Amniotic stem cell (primary cell): ENCODE measurements at regions not wholly inside any gene's neighbourhood (a gene's known extent, or its start where the extent isn't known, plus 50 kb on each side); places are given as distances from the start of the nearest gene placed in this dataset.
"Not testable (repeated sequence)": the region's sequence is repeated elsewhere in the genome, so short reads cannot be mapped to it uniquely, and the experiment has no call there.

ENCODE experiments used
- DNase-seq: peaks from one replicate; lab custom pipeline; 2025; lab: John Stamatoyannopoulos, UW

- DNase-seq, result no peak
Measured at GRCh38 chr13:42478531-42479156, 95.3 kb upstream of the TNFSF11 start.

DNA sequence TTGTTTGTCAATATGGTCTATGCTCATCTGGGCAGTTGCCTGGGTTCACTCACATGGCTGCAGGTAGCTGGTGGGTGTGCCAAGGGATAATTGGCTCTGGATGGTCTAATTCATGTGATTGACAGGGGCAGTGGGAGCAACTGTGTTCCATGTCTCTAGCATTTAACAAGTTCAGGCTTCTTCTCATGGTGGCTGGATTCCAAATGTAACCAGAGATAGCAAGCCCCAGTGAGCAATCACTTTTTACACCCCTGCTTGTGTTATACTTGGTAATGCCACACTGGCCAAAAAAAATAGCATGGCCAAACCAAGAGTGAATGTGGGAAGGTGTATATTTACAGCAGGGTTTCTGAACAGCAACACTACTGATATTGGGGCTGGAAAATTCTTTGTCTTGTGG lies 89.6 kb upstream of the TNFSF11 start:
- no peak for DNase-seq

DNA sequence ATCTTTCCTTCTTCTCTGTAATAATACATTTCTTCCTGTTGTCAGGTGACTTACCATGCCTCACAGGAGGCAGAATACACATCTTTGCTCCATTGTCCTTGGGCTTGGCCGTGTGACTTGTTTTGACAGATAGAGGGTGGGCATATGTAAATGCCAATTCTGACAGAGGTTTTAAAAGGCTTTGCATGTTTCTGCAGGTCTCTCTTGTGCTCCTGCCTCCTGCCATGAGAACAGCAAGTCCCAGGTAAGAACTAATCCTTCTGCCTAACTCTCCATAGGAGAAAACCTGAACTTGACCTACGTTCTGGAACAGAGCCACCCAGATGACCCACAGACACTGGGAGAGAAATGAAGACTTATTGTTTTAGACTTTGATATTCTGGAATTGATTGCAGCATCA lies 88.7 kb upstream of the TNFSF11 start:
- DNase-seq, result no peak

DNA sequence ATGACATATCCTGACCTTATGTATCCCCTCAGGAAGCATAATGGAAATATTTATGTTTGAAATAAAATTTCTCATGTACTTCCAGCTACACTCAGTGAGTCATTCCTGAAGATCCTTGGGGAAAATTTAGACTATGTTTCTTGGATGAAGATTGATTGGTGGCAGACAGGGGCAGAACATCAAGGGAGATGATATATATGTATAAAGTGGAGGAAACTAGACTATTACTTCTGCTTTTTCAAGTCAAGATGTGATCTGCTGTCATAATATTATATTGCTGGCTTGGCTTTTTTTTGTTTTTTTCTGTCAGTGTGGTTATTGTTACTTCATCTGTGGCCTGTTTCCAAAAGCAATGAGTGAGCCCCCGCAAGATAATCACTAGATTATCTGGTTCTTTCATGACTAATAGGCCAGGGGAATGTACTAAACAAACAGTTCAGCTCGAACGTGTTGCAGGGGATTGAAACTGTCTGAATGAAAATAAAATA lies 87.2 kb upstream of the TNFSF11 start:
- no peak for DNase-seq

DNA sequence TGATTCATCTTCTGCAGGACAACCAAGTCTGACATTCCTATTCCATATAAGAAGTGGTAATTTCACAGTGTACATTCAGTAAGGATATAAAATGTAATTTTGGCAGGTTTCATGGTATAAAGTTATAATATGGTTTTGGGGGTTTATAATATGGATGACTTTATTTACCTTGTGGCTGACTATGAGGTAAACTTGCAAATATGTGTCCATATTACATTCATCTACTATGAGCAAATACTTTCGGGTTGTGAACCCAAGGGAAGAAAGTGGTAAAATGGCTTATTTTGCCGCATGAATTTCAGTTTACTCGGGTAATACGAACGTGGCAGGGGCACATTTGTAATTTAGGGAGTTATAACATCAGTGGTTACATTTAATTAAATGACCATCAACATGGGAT lies 86.7 kb upstream of the TNFSF11 start:
- no peak for DNase-seq

DNA sequence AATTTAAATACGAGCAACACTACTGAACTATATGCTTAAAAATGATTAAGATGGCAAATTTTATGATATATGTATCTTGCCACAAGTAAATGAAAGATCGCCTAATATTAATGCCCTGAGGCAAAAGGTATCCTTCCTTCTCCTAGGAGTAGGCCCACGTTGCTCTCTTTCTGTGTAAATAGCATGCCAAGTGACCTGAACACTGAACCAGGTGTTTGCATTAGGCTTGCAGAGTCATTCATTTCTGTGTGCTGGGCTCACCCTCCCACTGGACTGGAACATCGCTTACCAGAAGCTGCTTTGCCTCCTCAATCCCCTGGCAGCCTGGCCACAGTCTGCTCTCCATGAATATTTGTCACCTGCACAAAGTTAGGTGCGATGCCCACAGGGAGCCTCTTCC lies 83.3 kb upstream of the TNFSF11 start:
- no peak for DNase-seq

- no peak for DNase-seq
Measured at GRCh38 chr13:42492372-42492920, 81.5 kb upstream of the TNFSF11 start.

DNA sequence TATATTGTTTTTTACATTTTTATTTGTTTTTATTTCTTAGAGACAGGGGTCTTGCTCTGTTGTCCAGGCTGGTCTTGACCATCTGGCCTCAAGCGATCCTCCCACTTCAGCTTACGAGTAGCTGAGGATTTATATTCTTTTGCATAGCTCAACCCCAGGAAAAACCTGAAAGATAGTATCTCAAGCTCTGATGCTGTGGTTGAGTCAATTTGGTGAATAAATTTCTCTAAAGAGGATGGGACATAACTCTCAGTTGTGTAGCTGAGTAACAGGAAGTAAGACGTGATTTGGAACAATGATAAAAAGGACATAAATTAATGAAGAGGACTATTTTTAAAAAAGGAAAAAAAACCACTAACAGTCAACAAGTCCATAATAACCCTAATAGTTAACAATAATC lies 79.8 kb upstream of the TNFSF11 start:
- DNase-seq, result no peak

- DNase-seq, result no peak
Measured at GRCh38 chr13:42495255-42495654, 78.7 kb upstream of the TNFSF11 start.

DNA sequence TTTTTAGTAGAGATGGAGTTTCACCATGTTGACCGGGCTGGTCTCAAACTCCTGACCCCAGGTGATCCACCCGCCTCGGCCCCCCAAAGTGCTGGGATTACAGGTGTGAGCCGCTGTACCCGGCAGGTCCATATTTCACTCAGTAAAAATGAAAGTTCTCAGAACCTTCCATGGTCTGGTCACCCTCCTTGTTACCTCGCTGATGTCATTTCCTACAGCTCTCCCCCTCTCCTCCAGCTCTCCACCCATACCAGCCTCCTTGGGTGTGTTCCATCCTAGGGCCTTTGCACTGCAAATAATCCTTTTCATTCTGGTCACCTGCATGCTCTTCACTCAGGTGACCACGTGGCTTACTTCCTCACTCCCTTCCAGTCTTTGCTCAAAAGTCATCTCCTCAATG lies 78.2 kb upstream of the TNFSF11 start:
- no peak for DNase-seq

GRCh38 chr13:42496926-42497554 lies 76.9 kb upstream of the TNFSF11 start:
- not testable (repeated sequence) for DNase-seq

DNA sequence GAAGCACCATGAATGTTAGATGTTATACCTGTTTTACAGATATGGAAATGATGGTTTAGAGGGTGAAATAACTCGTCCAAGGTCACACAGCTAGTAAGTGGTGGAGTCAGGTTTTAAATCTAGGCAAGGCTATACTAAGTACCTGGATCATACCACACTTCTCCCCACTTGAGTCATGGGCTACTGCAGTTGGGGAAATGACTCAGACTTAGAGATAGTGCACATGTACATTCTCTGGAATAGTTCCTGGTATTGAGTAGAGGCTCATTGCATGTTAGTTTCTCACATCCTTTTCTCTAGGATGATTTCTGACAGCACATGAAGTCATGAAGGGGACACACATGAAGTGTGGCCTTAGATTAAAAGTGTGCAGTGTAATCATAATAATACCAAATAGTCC lies 76.2 kb upstream of the TNFSF11 start:
- no peak for DNase-seq

- no peak for DNase-seq
Measured at GRCh38 chr13:42498521-42498920, 75.4 kb upstream of the TNFSF11 start.
